PC-9 (cell line): ENCODE measurements at regions not wholly inside any gene's neighbourhood (a gene's known extent, or its start where the extent isn't known, plus 50 kb on each side); places are given as distances from the start of the nearest gene placed in this dataset.

Experiments used
- BruUV-seq: library from RNA; stranded (reverse); fragments of 400-500 nt; replicated peaks from 2 replicates; lab custom pipeline; 2021; lab: Mats Ljungman, UMichigan
- CTCF ChIA-PET: fragments of 300-600 bp; sonication (Branson Sonifier 250); formaldehyde crosslinking; loops from one replicate; lab custom pipeline; 2022; ENCODE audit warnings: antibody characterized with exemption; lab: Charles Lee
- POLR2A ChIA-PET: fragments of 300-600 bp; sonication (Branson Sonifier 250); formaldehyde crosslinking; loops from one replicate; lab custom pipeline; 2022; ENCODE audit warnings: antibody characterized with exemption; ENCODE audit not compliant: unreplicated experiment; lab: Charles Lee
- DNase-seq, 2 experiments: peaks; one replicate each; pipeline versions ENCODE4 v3.0.0 to v3.0.0-alpha.2; 2015 to 2022; ENCODE audit warnings: mixed read lengths in 1 of 2
- H2AFZ ChIP-seq: fragments of 200-600 bp; sonication (generic); 2 replicates; pipeline ENCODE4 v1.8.1; 2017; ENCODE audit warnings: antibody characterized with exemption
- H3F3A ChIP-seq: fragments of 200-600 bp; sonication (generic); 2 replicates; pipeline ENCODE4 v1.8.1; 2017; ENCODE audit warnings: antibody characterized with exemption, mild to moderate bottlenecking, low read depth; ENCODE audit not compliant: insufficient read depth
- H3K27ac ChIP-seq: fragments of 200-600 bp; sonication (generic); 2 replicates; pipeline ENCODE4 v1.6.1; 2016; ENCODE audit warnings: mixed run types
- H3K27me3 ChIP-seq: fragments of 200-600 bp; sonication (generic); 2 replicates; pipeline ENCODE4 v1.6.1; 2016; ENCODE audit warnings: low read depth, mixed run types; ENCODE audit not compliant: insufficient read depth
- H3K36me3 ChIP-seq: fragments of 200-600 bp; sonication (generic); 2 replicates; pipeline ENCODE4 v1.6.1; 2016; ENCODE audit warnings: low read depth, mixed run types
- H3K4me1 ChIP-seq: fragments of 200-600 bp; sonication (generic); replicated peaks from 2 replicates; pipeline ENCODE4 v1.6.1; 2016; ENCODE audit warnings: mixed run types; ENCODE audit not compliant: insufficient read depth
- H3K4me2 ChIP-seq: fragments of 200-600 bp; sonication (generic); 2 replicates; pipeline ENCODE4 v1.6.1; 2017; ENCODE audit warnings: mixed run types
- H3K4me3 ChIP-seq: fragments of 200-600 bp; sonication (generic); 2 replicates; pipeline ENCODE4 v1.6.1; 2016; ENCODE audit warnings: mixed run types
- H3K79me2 ChIP-seq: fragments of 200-600 bp; sonication (generic); 2 replicates; pipeline ENCODE4 v1.6.1; 2017; ENCODE audit warnings: low read depth, mixed run types
- H3K9me2 ChIP-seq: fragments of 200-600 bp; sonication (generic); 2 replicates; pipeline ENCODE4 v1.8.1; 2017; ENCODE audit warnings: mild to moderate bottlenecking; ENCODE audit not compliant: insufficient read depth
- H3K9me3 ChIP-seq: fragments of 200-600 bp; sonication (generic); 2 replicates; pipeline ENCODE4 v1.8.1; 2016; ENCODE audit warnings: low read depth; ENCODE audit not compliant: insufficient read depth
- H4K20me1 ChIP-seq: fragments of 200-600 bp; sonication (generic); 2 replicates; pipeline ENCODE4 v1.8.1; 2017; ENCODE audit not compliant: insufficient read depth
- CTCF ChIP-seq: fragments of 200-600 bp; sonication (generic); conservative IDR thresholded peaks from 2 replicates; pipeline ENCODE4 v1.6.1; 2017; ENCODE audit warnings: mixed run types, antibody characterized with exemption, mild to moderate bottlenecking, moderate library complexity
- EZH2 ChIP-seq: fragments of 200-600 bp; sonication (generic); IDR thresholded peaks from 2 replicates; pipeline ENCODE4 v1.8.0; 2017; ENCODE audit warnings: antibody characterized with exemption, low read depth
- intact Hi-C: fragments of 100-400 bp; cut with micrococcal nuclease; formaldehyde crosslinking; loops from one replicate; pipeline ENCODE4 v1.10.0; 2022; ENCODE audit not compliant: unreplicated experiment

DNA sequence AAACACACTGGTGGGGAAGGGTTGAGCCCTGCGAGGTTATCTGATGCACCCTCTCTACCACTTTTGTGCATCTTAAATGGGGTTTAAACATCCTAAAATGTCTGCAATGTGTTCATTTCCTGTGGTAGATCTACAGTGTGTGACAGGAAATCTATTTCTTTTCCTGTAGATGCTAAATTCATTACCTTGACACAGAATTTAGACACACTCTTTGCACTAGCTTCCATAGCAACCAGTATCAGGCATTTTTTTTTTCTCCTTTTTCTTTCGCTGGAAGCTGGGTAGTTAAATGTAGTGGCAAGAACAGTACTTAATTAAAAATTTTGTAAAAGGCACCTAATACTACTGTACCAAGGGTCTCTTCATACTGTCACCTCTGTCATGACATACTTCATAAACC, 141.1 kb downstream of the RFPL4B start:
- Histone ChIP-seq H3K4me3 (no peak overlapping the region), H3K9me2 (no peaks in the 10 kb centered on the region), H3K4me2 (no peak overlapping the region), H3K79me2 (no peaks in the 10 kb centered on the region), H3K27ac (no peak overlapping the region), H3K36me3 (no peaks in the 10 kb centered on the region), H4K20me1 (no peaks in the 10 kb centered on the region), H3K9me3 (no peaks in the 10 kb centered on the region), H3K4me1 (no peaks in the 10 kb centered on the region), H2AFZ (no peak overlapping the region), H3K27me3 (no peaks in the 10 kb centered on the region), H3F3A (no peaks in the 10 kb centered on the region)
- TF ChIP-seq EZH2 (no peak), CTCF (no peak)
- intact Hi-C loops: no loop called here
- CTCF ChIA-PET: no interaction called here
- no TSS peak for BruUV-seq
- no peak for DNase-seq
- POLR2A ChIA-PET: no interaction called here

- TF ChIP-seq EZH2 (no peak), CTCF (no peak)
- Histone ChIP-seq H3K79me2 (no peaks in the 10 kb centered on the region), H3K4me3 (no peak overlapping the region), H3K4me2 (no peak overlapping the region), H3K27ac (no peak overlapping the region), H3K36me3 (no peaks in the 10 kb centered on the region), H3F3A (no peaks in the 10 kb centered on the region), H2AFZ (no peak overlapping the region), H4K20me1 (no peaks in the 10 kb centered on the region), H3K27me3 (no peaks in the 10 kb centered on the region), H3K4me1 (no peaks in the 10 kb centered on the region), H3K9me3 (no peaks in the 10 kb centered on the region), H3K9me2 (no peaks in the 10 kb centered on the region)
- POLR2A ChIA-PET: no interaction called here
- intact Hi-C loops: no loop called here
- CTCF ChIA-PET: no interaction called here
- DNase-seq: no peak
- no TSS peak for BruUV-seq
Measured at GRCh38 chr6:112501705-112502104, 154.6 kb downstream of the RFPL4B start.

DNA sequence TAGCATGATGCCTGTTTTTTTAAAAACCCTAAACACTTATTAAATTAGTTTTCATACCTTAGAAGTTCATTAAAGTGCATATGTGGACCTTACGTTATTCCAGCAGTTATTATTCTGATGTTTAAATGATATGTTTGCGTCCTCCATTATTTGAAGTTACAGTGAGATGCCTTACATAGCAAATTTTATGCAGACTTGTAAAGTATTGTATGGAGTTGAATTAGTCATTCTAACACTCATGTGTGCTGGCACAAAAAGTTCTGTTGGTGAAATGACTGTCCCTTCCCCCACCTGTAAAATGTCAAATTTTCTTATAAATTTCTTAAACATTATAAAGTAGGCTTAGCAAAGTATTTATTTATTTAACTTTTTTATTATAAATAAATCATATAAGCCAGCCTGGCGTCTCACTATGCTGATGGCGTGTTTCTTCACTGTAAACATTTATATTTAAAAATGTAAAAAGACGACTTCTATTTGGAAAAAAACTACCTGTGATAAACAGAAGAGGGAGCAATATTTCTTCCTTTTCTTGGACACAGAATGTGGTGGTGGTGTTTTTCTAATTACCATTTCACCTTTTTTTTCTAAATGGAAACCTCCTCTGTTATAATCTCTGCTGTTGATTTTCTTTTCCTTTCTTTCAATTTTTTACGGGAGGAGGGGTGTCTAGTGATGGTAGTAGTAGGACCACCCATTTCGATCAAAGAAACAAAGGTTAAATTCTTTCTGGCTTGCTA, 155.4 kb downstream of the RFPL4B start:
- ChIA-PET POLR2A (no interaction called here), CTCF (interaction anchor here (0.6 kb wide), 1 partner anchor 62 kb away, joined by 7 read pairs; no protein-coding TSS in a partner anchor)
- H2AFZ ChIP-seq: no peak overlapping the region
- no peaks in the 10 kb centered on the region for H3K36me3 ChIP-seq
- peaks cover 2% of the 10 kb centered on the region; the same call in 1 of the 2 replicates for H3K9me3 ChIP-seq
- H3K9me2 ChIP-seq: peaks cover 3% of the 10 kb centered on the region; the same call in 1 of the 2 replicates
- H3K4me3 ChIP-seq: no peak overlapping the region
- intact Hi-C loops: no loop called here
- no peaks in the 10 kb centered on the region for H3K79me2 ChIP-seq
- no peaks in the 10 kb centered on the region for H3F3A ChIP-seq
- no peak for TF ChIP-seq EZH2
- peak; percentile 73 for TF ChIP-seq CTCF
- H3K27me3 ChIP-seq: no peaks in the 10 kb centered on the region
- DNase-seq: no peak
- no peaks in the 10 kb centered on the region for H3K4me1 ChIP-seq
- no TSS peak for BruUV-seq
- H4K20me1 ChIP-seq: no peaks in the 10 kb centered on the region
- H3K4me2 ChIP-seq: no peak overlapping the region
- no peak overlapping the region for H3K27ac ChIP-seq
